NOMO-1 treated with DMSO at 0.1 percent for 48 hours (cell line): ENCODE measurements at regions not wholly inside any gene's neighbourhood (a gene's known extent, or its start where the extent isn't known, plus 50 kb on each side); places are given as distances from the start of the nearest gene placed in this dataset.
A peak's percentile ranks its signal among the peaks of the same experiment; 100 is the strongest.
"Not testable (repeated sequence)": the region's sequence is repeated elsewhere in the genome, so short reads cannot be mapped to it uniquely, and the experiment has no call there.

Experiments
- DNase-seq: peaks from one replicate; lab custom pipeline; 2025; ENCODE audit not compliant: unreplicated experiment; lab: John Stamatoyannopoulos, UW

DNA sequence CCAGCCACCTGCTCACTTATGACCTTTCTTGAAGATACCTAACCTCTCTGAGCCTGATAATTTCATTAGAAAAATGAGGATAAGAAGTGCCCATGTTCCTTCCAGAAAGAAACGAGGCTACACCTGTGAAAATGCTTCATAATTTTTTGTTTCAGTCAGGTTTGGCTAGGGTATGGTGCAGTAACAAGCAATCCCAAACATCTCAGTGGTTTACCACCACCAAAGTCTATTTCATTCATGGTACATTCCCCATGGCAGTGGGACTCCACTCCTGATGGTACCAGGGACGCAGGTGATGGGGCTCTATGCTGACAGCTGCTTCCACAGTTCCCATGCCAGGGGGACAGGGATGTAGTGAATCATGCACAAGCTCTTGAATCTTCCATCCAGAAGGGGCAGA lies 147.6 kb upstream of the CES5A start:
- DNase-seq, result no peak

GRCh38 chr16:56019274-56019673 lies 144.1 kb upstream of the CES5A start:
- DNase-seq, result no peak

GRCh38 chr16:56013962-56014552 lies 138.9 kb upstream of the CES5A start:
- DNase-seq, result peak; percentile 58

DNA sequence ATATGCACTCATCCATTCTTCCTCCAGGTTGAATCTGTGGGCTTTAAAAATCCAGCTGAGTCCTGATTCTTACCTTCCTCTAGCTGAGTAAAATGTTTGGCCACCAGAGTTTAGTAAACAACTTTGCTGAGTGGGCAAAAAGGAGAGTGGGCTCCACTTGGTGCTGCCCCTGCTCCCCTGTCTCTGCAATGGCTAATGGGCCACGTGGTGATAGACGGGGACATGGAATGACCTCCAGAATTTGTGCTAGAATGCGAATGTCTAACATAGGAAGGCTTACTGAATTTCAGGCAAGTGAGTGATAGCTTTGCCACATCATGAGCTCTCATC lies 137.3 kb upstream of the CES5A start:
- no peak for DNase-seq

GRCh38 chr16:56011808-56012481 lies 136.8 kb upstream of the CES5A start:
- no peak for DNase-seq

GRCh38 chr16:56005958-56006357 lies 130.8 kb upstream of the CES5A start:
- no peak for DNase-seq

DNA sequence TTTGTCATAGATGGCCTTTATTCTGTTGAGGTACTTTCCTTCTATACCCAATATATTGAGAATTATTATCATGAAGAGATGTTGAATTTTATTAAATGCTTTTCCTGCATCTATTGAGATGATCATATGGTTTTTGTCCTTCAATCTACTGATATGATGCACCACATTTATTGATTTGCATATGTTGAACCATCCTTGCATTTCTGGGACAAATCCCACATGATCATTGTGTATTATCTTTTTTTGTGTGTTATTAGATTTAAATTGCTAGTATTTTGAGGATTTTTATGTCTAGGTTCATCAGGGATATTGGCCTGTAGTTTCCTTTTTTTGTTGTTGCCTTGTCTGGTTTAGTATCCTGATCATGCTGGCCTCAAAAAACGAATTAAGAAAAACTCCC lies 124.5 kb upstream of the CES5A start:
- no peak for DNase-seq

DNA sequence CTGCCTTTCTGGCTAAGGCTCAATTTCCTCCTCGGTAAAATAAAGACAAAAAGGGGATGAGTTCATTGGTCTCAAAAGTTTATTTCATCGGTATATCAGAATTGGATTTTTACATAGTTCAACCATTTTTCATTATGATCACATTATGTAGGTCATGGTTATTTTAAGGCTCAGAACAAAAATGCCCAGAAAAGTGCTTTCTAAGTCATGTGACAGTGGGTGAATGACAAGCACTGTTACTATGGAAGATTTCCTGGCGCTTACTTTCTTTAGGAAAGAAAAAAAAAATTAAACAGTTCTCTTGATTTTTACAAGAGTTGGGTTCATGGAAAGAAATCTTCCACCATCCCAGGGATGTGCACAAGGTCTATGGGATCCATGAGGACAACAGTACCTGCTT lies 117.9 kb upstream of the CES5A start:
- DNase-seq, result no peak

DNA sequence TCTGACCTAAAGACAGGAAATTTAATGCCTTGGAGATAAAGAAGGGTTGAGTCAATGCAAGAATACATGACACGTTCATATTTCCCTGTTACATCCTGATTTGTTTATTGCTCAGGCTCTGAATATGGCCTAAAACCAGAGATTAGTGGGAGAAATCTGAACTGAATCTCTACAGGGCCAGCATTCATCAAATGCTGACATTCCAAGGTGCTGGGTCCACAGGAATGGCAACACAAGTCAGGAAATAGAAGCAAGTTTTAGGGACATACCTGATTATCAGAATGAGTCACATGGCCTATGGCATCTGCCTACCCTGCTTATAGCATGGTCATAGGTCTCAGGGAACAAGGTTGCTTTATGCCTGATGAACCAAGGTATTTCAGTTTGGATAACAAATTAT lies 117.4 kb upstream of the CES5A start:
- no peak for DNase-seq

DNA sequence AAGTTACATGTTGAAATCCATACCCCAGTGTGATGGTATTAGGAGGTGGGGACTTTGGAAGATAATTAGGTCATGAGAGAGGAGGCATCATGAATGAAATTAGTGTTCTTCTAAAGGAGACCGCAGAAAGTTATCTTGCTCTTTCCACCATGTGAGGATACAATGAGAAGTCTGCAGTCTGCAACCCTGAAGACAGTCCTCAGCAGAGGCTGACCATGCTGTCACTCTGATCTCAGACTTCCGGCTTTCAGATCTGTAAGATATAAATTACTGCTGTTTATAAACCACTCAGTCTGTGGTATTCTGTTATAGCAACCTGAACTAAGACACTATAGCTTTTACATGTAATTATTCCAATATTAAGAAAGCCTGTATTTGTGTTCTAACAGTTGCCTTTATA lies 116.7 kb upstream of the CES5A start:
- DNase-seq, result no peak

GRCh38 chr16:55989569-55989907 lies 114.4 kb upstream of the CES5A start:
- no peak for DNase-seq

GRCh38 chr16:55988850-55989568 lies 113.8 kb upstream of the CES5A start:
- not testable (repeated sequence) for DNase-seq

GRCh38 chr16:55988013-55988412 lies 112.8 kb upstream of the CES5A start:
- DNase-seq, result no peak

DNA sequence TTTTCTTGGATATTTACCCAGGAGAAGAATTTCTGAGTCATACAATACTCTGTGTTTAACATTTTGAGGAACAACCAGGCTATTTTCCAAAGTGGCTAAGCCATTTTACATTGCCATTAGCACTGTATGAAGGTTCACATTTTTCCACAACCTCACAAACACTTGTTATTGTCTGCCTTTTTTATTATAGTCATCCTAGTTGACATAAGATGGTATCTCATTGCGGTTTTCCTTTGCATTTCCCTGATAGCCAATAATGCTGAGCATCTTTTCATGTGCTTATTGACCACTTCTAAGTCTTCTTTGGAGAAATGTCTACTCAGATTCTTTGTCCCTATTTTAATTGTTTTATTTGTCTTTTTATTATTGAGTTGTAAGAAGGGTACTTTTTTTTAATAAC lies 107.4 kb upstream of the CES5A start:
- no peak for DNase-seq

DNA sequence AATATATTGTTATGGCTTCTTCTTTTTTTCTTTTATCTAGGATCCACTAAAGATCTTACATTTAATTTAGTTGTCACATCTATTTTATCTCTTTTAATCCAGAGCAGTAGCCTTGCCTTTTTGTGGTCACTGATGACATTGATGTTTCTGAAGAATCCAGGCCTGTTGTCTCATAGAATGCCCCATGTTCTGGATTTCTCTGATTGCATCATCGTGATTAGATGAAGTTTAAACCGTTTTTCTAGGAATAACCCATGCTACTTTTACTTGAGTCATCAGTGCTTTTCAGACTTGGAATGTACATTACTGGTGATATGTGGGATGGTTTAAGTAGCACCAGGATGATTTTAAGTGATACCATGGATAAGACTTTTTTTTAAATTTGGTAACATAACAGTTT lies 106.4 kb upstream of the CES5A start:
- no peak for DNase-seq

- peak; percentile 2 for DNase-seq
Measured at GRCh38 chr16:55976815-55977214, 101.6 kb upstream of the CES5A start.

- DNase-seq, result no peak
Measured at GRCh38 chr16:55971447-55971846, 96.3 kb upstream of the CES5A start.

GRCh38 chr16:55968221-55968620 lies 93.0 kb upstream of the CES5A start:
- DNase-seq, result no peak

DNA sequence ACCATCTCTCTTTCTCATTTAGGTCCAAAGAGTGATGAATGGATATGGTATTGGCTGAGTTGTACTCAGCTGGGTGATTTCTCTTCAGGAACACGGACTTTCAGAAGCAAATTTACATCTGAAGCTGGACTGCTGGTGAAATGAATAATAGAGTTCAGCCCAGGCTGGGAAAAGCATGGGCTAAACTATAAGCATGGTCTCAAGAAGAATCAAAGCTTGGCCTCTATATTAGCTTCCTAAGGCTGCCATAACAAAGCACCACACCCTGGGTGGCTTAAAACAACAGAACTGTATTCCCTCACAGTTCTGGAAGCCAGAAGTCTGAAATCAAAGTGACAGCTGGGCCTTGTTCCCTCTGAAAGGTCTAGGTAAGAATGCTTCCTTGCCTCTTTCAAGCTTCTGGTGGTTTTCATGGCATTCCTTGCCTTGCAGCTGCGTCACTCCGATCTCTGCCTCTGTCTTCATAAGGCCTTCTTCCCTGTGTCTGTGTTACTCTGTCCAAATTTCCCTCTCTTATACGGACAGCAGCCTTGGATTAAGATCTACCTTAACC lies 89.8 kb upstream of the CES5A start:
- DNase-seq, result no peak

DNA sequence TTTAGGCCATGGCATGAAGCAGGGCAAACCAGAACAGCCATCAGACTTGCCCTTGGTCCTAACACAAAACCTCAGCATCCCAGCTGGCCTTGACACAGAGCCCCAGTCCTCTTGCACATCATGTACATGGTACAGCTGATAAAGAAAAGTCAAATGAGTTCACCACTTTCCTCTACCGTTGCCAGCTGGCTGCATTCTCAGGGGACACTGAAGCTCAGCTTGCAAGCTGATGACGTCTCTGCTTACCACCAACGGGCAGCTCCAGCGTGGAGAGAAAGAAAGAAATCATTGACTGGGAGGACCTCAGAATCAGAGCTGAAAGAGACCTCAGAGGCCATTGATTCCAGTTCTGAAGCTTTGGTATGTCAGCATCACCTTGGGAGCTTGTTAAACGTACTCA lies 80.7 kb upstream of the CES5A start:
- DNase-seq, result no peak

GRCh38 chr16:55955424-55955823 lies 80.3 kb upstream of the CES5A start:
- no peak for DNase-seq

DNA sequence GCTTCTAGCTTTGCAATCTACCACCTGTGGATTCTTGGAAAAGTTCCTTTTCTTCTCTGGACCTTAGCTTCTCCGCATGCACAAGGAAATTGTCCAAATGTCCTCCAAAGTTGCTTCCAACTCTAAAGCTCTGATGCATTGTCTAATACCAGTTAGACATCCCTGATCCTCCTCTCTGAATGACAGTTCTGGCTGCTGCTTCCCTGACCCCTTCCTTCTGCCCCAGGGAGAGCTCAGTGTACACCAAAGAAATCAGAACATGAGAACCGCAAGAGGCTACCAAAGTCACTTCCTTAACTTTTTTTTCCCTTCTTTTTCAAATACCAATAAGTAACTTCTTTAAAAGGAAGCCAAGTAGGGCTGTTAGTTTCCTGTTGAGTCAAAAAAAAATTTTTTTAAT lies 79.7 kb upstream of the CES5A start:
- no peak for DNase-seq
